Ovary (tissue), 7 donors: ENCODE measurements at regions not wholly inside any gene's neighbourhood (a gene's known extent, or its start where the extent isn't known, plus 50 kb on each side); places are given as distances from the start of the nearest gene placed in this dataset.

Experiments
- DNase-seq, 5 donors: peaks; one replicate each; pipeline ENCODE4 v3.0.0-alpha.2; 2019 to 2020
- H3K27ac ChIP-seq, 2 donors: fragments of 200-600 bp; one replicate each; pipeline versions ENCODE4 v1.5.1 to v1.8.0; 2019 to 2022
- H3K27me3 ChIP-seq: fragments of 200-600 bp; one replicate; pipeline ENCODE4 v1.8.0; 2022
- H3K36me3 ChIP-seq: fragments of 200-600 bp; sonication (generic); one replicate; pipeline ENCODE4 v1.5.1; 2019
- H3K4me1 ChIP-seq: one replicate; pipeline ENCODE4 v1.8.1; 2013; ENCODE audit warnings: mild to moderate bottlenecking, moderate library complexity; ENCODE audit not compliant: insufficient read depth
- H3K4me3 ChIP-seq: fragments of 200-600 bp; sonication (generic); one replicate; pipeline ENCODE4 v1.5.1; 2017
- H3K9me3 ChIP-seq, 2 donors: fragments of 200-600 bp in 1 of 2; sonication (generic) in 1 of 2; one replicate each; pipeline versions ENCODE4 v1.5.1 to v1.8.1; 2013 to 2019; ENCODE audit warnings: mild to moderate bottlenecking in 1 of 2, moderate library complexity in 1 of 2
- EP300 ChIP-seq: sonication (generic); formaldehyde crosslinking; IDR thresholded peaks from one replicate; pipeline ENCODE4 v1.6.1; 2017; ENCODE audit warnings: antibody characterized with exemption
- POLR2A ChIP-seq: fragments of 450-650 bp; IDR thresholded peaks from one replicate; pipeline ENCODE4 v1.6.1; 2017; ENCODE audit warnings: antibody characterized with exemption, mild to moderate bottlenecking, moderate library complexity
- WGBS, 3 donors: extraction: QIAGEN DNeasy Blood & Tissue Kit in 1 of 3; methylation state at CpG; one replicate each; pipeline versions ENCODE4 v1.1.5 to v1.1.7; 2013 to 2017; 5-methylcytosine and 5-hydroxymethylcytosine counted together
- intact Hi-C, 4 donors: fragments of 100-400 bp; cut with DNase I; formaldehyde crosslinking; loops; one replicate each; pipeline versions ENCODE4 v1.11.0 to v1.15.1; 2022 to 2023
- TF ChIP-seq, protein P1 (sequence below), 3 donors: fragments of 450-650 bp in 2 of 3; fragments of 200-600 bp in 1 of 3; IDR thresholded peaks; one replicate each; pipeline versions ENCODE4 v1.5.1 to v1.8.0; 2016 to 2022; ENCODE audit warnings: antibody characterized with exemption in 3 of 3, mild to moderate bottlenecking in 1 of 3
- donor health status: DM: no; HTN: no; CAD: no; lungs with moderate emphysema.
- donor health status: DM: no; HTN: no; CAD: no.
- donor health status: Bipolar disorder and iron deficiency.
- donor health status: DM: no; HTN: no; CAD: no.
- donor health status: DM: yes; HTN: yes; CAD: no.

DNA sequence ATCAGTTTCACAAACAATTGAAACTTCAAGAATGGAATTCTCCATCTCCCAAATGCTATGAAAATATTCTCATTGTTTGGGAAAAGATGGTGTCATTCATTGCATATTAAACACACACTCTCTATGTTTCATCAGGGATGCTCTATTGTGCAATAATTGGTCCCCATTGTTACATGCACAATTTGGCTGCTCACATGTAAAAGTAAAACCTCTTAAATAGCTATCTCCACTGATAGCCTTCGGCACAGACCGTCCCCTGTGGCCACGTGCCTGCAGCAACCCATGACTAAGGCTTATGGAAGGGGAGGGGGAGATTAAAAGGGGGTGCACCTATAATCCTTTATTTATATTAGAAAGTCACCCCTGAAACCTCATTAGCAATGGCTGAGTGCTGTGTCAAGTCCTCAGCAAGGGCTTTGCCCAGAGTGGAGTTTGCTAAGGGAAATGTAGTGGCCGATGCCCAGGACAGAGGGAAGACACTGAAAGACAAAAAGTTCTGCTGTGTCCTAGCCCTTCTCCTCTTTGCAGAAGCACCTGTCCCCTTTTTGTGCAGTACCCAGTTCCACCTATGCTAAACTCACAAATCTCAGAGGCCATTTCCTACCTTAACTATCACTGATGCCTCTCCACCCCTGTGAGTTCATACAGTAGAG is 309.6 kb upstream of the ESRRG start:
- H3K36me3 ChIP-seq, result no peaks in the 10 kb centered on the region
- no peaks in the 10 kb centered on the region for H3K9me3 ChIP-seq
- H3K27me3 ChIP-seq, result no peaks in the 10 kb centered on the region
- H3K27ac ChIP-seq, result no peak overlapping the region
- H3K4me1 ChIP-seq, result no peaks in the 10 kb centered on the region
- no peak for DNase-seq
- H3K4me3 ChIP-seq, result no peak overlapping the region
- TF ChIP-seq, protein P1, sequence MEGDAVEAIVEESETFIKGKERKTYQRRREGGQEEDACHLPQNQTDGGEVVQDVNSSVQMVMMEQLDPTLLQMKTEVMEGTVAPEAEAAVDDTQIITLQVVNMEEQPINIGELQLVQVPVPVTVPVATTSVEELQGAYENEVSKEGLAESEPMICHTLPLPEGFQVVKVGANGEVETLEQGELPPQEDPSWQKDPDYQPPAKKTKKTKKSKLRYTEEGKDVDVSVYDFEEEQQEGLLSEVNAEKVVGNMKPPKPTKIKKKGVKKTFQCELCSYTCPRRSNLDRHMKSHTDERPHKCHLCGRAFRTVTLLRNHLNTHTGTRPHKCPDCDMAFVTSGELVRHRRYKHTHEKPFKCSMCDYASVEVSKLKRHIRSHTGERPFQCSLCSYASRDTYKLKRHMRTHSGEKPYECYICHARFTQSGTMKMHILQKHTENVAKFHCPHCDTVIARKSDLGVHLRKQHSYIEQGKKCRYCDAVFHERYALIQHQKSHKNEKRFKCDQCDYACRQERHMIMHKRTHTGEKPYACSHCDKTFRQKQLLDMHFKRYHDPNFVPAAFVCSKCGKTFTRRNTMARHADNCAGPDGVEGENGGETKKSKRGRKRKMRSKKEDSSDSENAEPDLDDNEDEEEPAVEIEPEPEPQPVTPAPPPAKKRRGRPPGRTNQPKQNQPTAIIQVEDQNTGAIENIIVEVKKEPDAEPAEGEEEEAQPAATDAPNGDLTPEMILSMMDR (IDR thresholded peaks at IDR 0.05), result no peak
- no peak for TF ChIP-seq POLR2A
- TF ChIP-seq EP300, result no peak
- intact Hi-C loops, result no loop called here
- 84 to 87% (median 85%) methylated on average over 4 of the region's 4 CpGs for WGBS, 3 donors

DNA sequence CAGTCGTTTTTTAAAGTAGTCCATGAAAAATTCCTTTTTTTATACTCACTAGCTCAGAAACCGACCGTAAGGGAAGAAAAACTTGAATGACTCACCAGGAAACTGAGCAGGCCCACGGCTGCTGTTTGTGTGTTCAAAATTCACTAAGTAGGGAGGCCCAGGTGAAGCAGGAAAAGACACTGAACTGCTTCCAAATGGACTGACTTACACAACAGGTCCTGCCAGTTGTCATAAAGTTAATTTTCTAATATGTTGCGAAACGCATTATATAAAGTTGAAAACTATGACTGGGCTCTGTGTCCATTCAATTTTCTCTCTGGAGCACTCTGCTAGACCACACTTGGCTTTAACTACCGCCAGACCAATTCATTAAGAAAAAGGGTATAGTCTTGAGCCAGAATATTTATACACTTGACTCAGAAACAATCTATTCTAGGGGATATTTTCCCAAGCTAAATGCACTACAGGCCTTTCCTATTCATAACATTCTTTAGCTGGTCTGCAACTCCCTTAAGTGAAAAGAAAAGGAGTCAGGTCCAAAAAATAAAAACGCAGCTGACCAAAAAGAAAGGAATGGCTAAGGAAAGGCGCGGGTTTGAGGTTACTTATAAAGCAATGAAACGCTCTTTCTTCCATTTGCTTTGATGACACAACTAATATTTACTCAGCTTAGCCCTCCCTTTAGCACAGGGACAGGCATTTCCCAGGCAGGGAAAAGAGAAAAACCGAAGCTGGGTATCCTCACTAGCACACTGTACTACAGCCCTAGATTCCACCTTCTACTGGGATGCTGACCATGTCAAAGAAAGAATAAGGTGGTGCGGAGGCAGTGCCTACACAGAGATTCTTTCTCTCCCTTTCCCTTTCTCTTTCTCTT is 306.3 kb upstream of the ESRRG start:
- intact Hi-C loops, result no loop called here
- Histone ChIP-seq H3K27me3 (no peaks in the 10 kb centered on the region), H3K27ac (no peak overlapping the region), H3K4me1 (no peaks in the 10 kb centered on the region), H3K9me3 (no peaks in the 10 kb centered on the region), H3K36me3 (no peaks in the 10 kb centered on the region), H3K4me3 (no peak overlapping the region)
- TF ChIP-seq POLR2A (no peak), EP300 (no peak)
- TF ChIP-seq, protein P1 (IDR thresholded peaks at IDR 0.05), result no peak
- DNase-seq, result no peak
- 58 to 59% (median 58%) methylated on average over 13 of the region's 13 CpGs for WGBS, 3 donors

DNA sequence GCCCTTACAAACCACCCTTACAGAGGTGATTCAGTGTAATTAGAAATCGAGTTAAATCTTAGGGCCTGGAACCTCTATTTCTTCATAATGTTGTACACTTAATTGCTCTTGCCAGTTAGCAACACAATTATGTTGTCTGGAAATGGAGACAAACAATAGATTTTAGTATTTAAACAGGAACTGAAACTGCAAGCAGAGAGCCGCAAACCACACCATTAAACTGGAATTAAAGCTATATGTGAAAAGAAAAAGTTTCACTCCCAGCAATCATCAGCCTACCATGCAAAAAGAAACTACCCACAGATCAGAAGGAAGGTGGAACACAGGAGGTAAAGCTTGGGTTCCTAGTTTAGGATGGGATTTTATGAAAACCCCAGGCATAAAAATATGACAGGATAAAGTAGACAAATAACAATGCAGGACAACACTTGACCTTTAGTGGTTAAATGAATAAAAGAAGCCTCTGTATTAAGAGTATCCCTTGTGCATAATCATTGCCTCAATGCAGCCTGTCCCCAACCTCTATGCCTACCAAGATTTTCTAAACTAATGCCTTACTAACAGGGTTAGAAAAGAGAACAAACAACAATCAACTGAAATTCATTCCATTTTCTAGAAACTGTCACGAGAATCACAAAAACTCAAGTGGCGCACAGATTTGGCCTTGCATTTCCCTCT is 304.3 kb upstream of the ESRRG start:
- TF ChIP-seq, protein P1 (IDR thresholded peaks at IDR 0.05), result no peak
- TF ChIP-seq EP300 (no peak), POLR2A (no peak)
- DNase-seq, result no peak
- no peaks in the 10 kb centered on the region for H3K9me3 ChIP-seq
- H3K27me3 ChIP-seq, result no peaks in the 10 kb centered on the region
- H3K4me3 ChIP-seq, result no peak overlapping the region
- 87 to 91% (median 89%) methylated on average over 4 of the region's 4 CpGs for WGBS, 3 donors
- no peak overlapping the region for H3K27ac ChIP-seq
- intact Hi-C loops, result no loop called here
- H3K36me3 ChIP-seq, result no peaks in the 10 kb centered on the region
- H3K4me1 ChIP-seq, result no peaks in the 10 kb centered on the region

DNA sequence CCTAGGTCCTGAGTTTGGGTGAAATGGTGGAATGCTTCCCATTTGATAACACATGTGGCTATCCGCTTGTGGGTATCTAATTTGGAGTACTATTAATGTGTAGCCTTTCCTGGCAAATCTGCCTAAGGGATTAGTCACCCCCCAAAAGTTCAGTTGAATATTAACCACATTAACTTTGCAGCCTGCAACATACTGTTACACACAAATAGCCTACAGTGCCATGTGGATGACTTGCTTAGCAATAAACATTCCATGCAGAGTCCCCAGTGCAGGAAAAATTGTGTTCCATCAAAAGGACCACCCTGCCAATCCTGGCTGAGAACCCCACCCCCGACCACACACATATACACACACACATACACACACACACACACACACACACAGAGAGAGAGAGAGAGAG is 303.3 kb upstream of the ESRRG start:
- H3K36me3 ChIP-seq, result no peaks in the 10 kb centered on the region
- H3K27me3 ChIP-seq, result no peaks in the 10 kb centered on the region
- H3K27ac ChIP-seq, result no peak overlapping the region
- intact Hi-C loops, result no loop called here
- TF ChIP-seq, protein P1 (IDR thresholded peaks at IDR 0.05), result no peak
- TF ChIP-seq POLR2A (no peak), EP300 (no peak)
- H3K9me3 ChIP-seq, result no peaks in the 10 kb centered on the region
- 89 to 94% (median 91%) methylated on average over 2 of the region's 2 CpGs for WGBS, 3 donors
- DNase-seq, result no peak
- no peaks in the 10 kb centered on the region for H3K4me1 ChIP-seq
- H3K4me3 ChIP-seq, result no peak overlapping the region
